Heart right ventricle (tissue), 16 donors: ENCODE measurements at regions not wholly inside any gene's neighbourhood (a gene's known extent, or its start where the extent isn't known, plus 50 kb on each side); places are given as distances from the start of the nearest gene placed in this dataset.

ENCODE experiments used
- ATAC-seq, 8 donors: fragments of 200-7000 bp; cut with Tn5 transposase; one replicate each; pipeline ENCODE4 v1.9.1; 2020; ENCODE audit warnings: mild to moderate bottlenecking in 8 of 8, moderate library complexity in 8 of 8, moderate number of reproducible peaks in 1 of 8
- DNase-seq, 2 donors: peaks; one replicate each; pipeline ENCODE4 v3.0.0-alpha.2; 2020
- H3K27ac ChIP-seq, 10 donors: fragments of 200-600 bp; sonication (generic) in 2 of 10; one replicate each; pipeline versions ENCODE4 v1.5.0 to v1.8.0; 2020 to 2022; ENCODE audit warnings: mild to moderate bottlenecking in 3 of 10
- H3K27me3 ChIP-seq, 7 donors: fragments of 200-600 bp; one replicate each; pipeline ENCODE4 v1.8.0; 2021 to 2022; ENCODE audit warnings: mild to moderate bottlenecking in 2 of 7
- H3K36me3 ChIP-seq, 9 donors: fragments of 200-600 bp; sonication (generic) in 1 of 9; one replicate each; pipeline versions ENCODE4 v1.5.0 to v1.8.0; 2020 to 2022; ENCODE audit warnings: mild to moderate bottlenecking in 2 of 9
- H3K4me1 ChIP-seq, 9 donors: fragments of 200-600 bp; sonication (generic) in 1 of 9; one replicate each; pipeline versions ENCODE4 v1.5.0 to v1.8.0; 2020 to 2022; ENCODE audit warnings: mild to moderate bottlenecking in 4 of 9
- H3K4me3 ChIP-seq, 10 donors: fragments of 200-600 bp; sonication (generic) in 2 of 10; one replicate each; pipeline versions ENCODE4 v1.5.0 to v1.8.0; 2020 to 2022; ENCODE audit warnings: mild to moderate bottlenecking in 7 of 10, moderate library complexity in 2 of 10
- H3K9me3 ChIP-seq, 11 donors: fragments of 200-600 bp in 10 of 11; sonication (generic) in 2 of 11; one replicate each; pipeline versions ENCODE4 v1.5.0 to v1.8.0; 2013 to 2022; ENCODE audit warnings: mild to moderate bottlenecking in 2 of 11, control low read depth in 1 of 11, moderate library complexity in 1 of 11
- CTCF ChIP-seq, 9 donors: fragments of 200-600 bp; sonication (generic) in 2 of 9; IDR thresholded peaks; one replicate each; pipeline versions ENCODE4 v1.5.0 to v1.8.0; 2021 to 2022; ENCODE audit warnings: antibody characterized with exemption in 9 of 9, mild to moderate bottlenecking in 5 of 9, moderate library complexity in 1 of 9
- WGBS, 2 donors: extraction: QIAGEN DNeasy Blood & Tissue Kit; methylation state at CpG; one replicate each; pipeline ENCODE4 v1.1.7; 2013; ENCODE audit warnings: inconsistent platforms in 1 of 2; 5-methylcytosine and 5-hydroxymethylcytosine counted together
- intact Hi-C, 10 donors: fragments of 100-400 bp; cut with DNase I; formaldehyde crosslinking; loops; one replicate each; pipeline versions ENCODE4 v1.11.1 to v1.14.2; 2022
- donor health status: Arrhythmogenic right ventricular cardiomyopathy.
- donor health status: ischemic (EF 13 %, LVEDD 7.1; RV severe dilation, severe dysfunction).
- donor health status: healthy with polysubstance abuse.
- donor health status: DM: no; HTN: yes; CAD: no.
- donor health status: DM: no; HTN: no; CAD: no.
- donor health status: ischemic (EF 25% LVEDD 6.9; RV normal size, moderate dysfunction).
- donor health status: ischemic (EF 25% LVEDD 5.7; RV mildly dilated, moderate dysfunction).
- donor health status: healthy.
- donor health status: DM: yes; HTN: yes; CAD: no.
- donor health status: Ischemic cardiomyopathy.
- donor health status: ischemic (EF 35%, LVEDD 5.7; RV mildly dilated, moderate dysfunction).
- donor health status: nonischemic (EF 11% LVEDD 7.7; RV severe dilation, severe dysfunction).
- donor health status: DM: yes; HTN: yes; CAD: no.
- donor health status: PGD.
- donor health status: ischemic (EF 29% LVEDD 5.4; RV normal size, mild dysfunction).
- donor health status: nonischemic (EF 23%, LVEDD 6.1; RV moderate dilation, normal function).

GRCh38 chr18:37872562-37872961 lies 307.0 kb upstream of the CELF4 start:
- DNase-seq: no peak

GRCh38 chr18:37871561-37871960 lies 306.0 kb upstream of the CELF4 start:
- H3K27me3 ChIP-seq: no peaks in the 10 kb centered on the region

More at GRCh38 chr18:37872562-37872961, 307.0 kb upstream of the CELF4 start:
- no peaks in the 10 kb centered on the region for H3K36me3 ChIP-seq
- no peak overlapping the region for H3K27ac ChIP-seq
- peaks cover 0 to 1% (median 0%) of the 10 kb centered on the region in 11 donors for H3K9me3 ChIP-seq
- H3K27me3 ChIP-seq: no peaks in the 10 kb centered on the region
- H3K4me3 ChIP-seq: no peak overlapping the region
- intact Hi-C loops: no loop called here
- no peak for TF ChIP-seq CTCF (IDR thresholded peaks at IDR 0.05)
- ATAC-seq: no peak
- H3K4me1 ChIP-seq: no peaks in the 10 kb centered on the region
- WGBS, 2 donors: 61 to 80% methylated on average over 2 of the region's 2 CpGs

GRCh38 chr18:37869051-37869450 lies 303.5 kb upstream of the CELF4 start:
- TF ChIP-seq CTCF (IDR thresholded peaks at IDR 0.05): no peak
- Histone ChIP-seq H3K4me1 (no peaks in the 10 kb centered on the region), H3K27ac (no peak overlapping the region), H3K27me3 (no peaks in the 10 kb centered on the region), H3K36me3 (no peaks in the 10 kb centered on the region), H3K9me3 (no peaks in the 10 kb centered on the region), H3K4me3 (no peak overlapping the region)
- WGBS, 2 donors: 67 to 81% methylated on average over 2 of the region's 2 CpGs
- no peak for DNase-seq
- no peak for ATAC-seq
- intact Hi-C loops: loop anchor here in 1 of 10 donors (2.0 kb wide), 1 partner anchor 20 kb away; no protein-coding TSS in a partner anchor

More at GRCh38 chr18:37871561-37871960, 306.0 kb upstream of the CELF4 start:
- no peaks in the 10 kb centered on the region for H3K9me3 ChIP-seq
- H3K4me3 ChIP-seq: no peak overlapping the region
- intact Hi-C loops: no loop called here
- TF ChIP-seq CTCF (IDR thresholded peaks at IDR 0.05): no peak
- H3K4me1 ChIP-seq: no peaks in the 10 kb centered on the region
- ATAC-seq (no peak), DNase-seq (no peak)
- H3K27ac ChIP-seq: no peak overlapping the region
- 20 to 32% methylated on average over 1 of the region's 1 CpG for WGBS, 2 donors
- no peaks in the 10 kb centered on the region for H3K36me3 ChIP-seq

- ATAC-seq: no peak
- TF ChIP-seq CTCF (IDR thresholded peaks at IDR 0.05): no peak
- H3K4me1 ChIP-seq: no peaks in the 10 kb centered on the region
Measured at GRCh38 chr18:37864122-37864521, 298.5 kb upstream of the CELF4 start.

More at GRCh38 chr18:37864122-37864521, 298.5 kb upstream of the CELF4 start:
- H3K27me3 ChIP-seq: no peaks in the 10 kb centered on the region
- H3K27ac ChIP-seq: no peak overlapping the region
- H3K4me3 ChIP-seq: no peak overlapping the region
- intact Hi-C loops: no loop called here
- DNase-seq: no peak
- H3K36me3 ChIP-seq: no peaks in the 10 kb centered on the region
- H3K9me3 ChIP-seq: no peaks in the 10 kb centered on the region
- 90 to 97% methylated on average over 1 of the region's 1 CpG for WGBS, 2 donors
